K562 (cell line): ENCODE measurements at regions not wholly inside any gene's neighbourhood (a gene's known extent, or its start where the extent isn't known, plus 50 kb on each side); places are given as distances from the start of the nearest gene placed in this dataset.

Source experiments
- FIP1L1 ChIP-seq: fragments of 200-400 bp; formaldehyde crosslinking; IDR thresholded peaks from 2 replicates; pipeline ENCODE4 v1.6.1; 2018; ENCODE audit warnings: mild to moderate bottlenecking, low read depth, low read length; ENCODE audit not compliant: poor library complexity, severe bottlenecking
- FOSL1 ChIP-seq: fragments of 200-800 bp; sonication (Bioruptor generic); conservative IDR thresholded peaks from 2 replicates; pipeline ENCODE4 v1.6.1; 2016; ENCODE audit warnings: missing genetic modification characterization, missing compliant biosample characterization
- RBM14 ChIP-seq: fragments of 200-400 bp; formaldehyde crosslinking; IDR thresholded peaks from 2 replicates; pipeline ENCODE4 v1.6.1; 2018; ENCODE audit warnings: low read depth, mild to moderate bottlenecking, low read length, moderate library complexity, borderline replicate concordance; ENCODE audit not compliant: insufficient read depth
- RFX5 ChIP-seq: IDR thresholded peaks from 2 replicates; pipeline ENCODE4 v1.6.1; 2011; ENCODE audit warnings: low read depth, mild to moderate bottlenecking, improper control_type of control experiment, low read length
- ZFP36 ChIP-seq: fragments of 150-350 bp; IDR thresholded peaks from 2 replicates; pipeline ENCODE4 v1.6.1; 2018; ENCODE audit warnings: low read length, low read depth; ENCODE audit not compliant: partially characterized antibody
- TF ChIP-seq, protein P1 (sequence below), 3 experiments: fragments of 200-800 bp in 1 of 3; fragments of 250-450 bp in 1 of 3; fragments of 450-650 bp in 1 of 3; sonication (Bioruptor Pico) in 1 of 3; sonication (Bioruptor generic) in 1 of 3; formaldehyde crosslinking in 1 of 3; IDR thresholded peaks; 2 replicates each; pipeline versions ENCODE4 v1.6.1 to v1.8.0; 2016 to 2022; ENCODE audit warnings: mild to moderate bottlenecking in 2 of 3, missing genetic modification characterization in 2 of 3, missing compliant biosample characterization in 1 of 3, moderate library complexity in 1 of 3

DNA sequence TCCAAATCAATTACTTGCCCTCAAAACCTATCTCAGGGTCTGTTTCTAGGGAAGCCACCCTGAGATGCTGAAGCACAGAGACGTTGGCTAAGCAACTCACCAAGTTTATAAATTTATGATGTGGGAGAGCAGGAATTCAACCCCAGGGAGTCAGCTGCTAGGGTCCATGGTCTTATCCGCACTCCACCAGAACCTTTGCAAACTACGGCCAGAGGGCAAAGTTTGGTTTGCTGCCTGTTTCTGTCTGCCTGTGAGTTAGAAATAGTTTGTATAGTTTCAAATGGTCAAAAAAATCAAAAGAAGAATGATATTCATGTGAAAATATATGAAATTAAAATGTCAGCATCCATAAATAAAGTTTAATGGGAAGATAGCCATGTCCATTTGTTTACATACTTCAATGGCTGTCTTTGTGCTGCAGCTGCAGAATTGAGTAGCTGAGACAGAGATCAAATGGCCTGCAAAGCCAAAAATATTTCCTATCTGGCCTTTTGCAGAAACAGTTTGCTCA is 83.7 kb upstream of the ZFP64 start:
- TF ChIP-seq FOSL1 (tag) (no peak), RFX5 (no peak), RBM14 (no peak), FIP1L1 (no peak), ZFP36 (no peak)
- TF ChIP-seq, protein P1, sequence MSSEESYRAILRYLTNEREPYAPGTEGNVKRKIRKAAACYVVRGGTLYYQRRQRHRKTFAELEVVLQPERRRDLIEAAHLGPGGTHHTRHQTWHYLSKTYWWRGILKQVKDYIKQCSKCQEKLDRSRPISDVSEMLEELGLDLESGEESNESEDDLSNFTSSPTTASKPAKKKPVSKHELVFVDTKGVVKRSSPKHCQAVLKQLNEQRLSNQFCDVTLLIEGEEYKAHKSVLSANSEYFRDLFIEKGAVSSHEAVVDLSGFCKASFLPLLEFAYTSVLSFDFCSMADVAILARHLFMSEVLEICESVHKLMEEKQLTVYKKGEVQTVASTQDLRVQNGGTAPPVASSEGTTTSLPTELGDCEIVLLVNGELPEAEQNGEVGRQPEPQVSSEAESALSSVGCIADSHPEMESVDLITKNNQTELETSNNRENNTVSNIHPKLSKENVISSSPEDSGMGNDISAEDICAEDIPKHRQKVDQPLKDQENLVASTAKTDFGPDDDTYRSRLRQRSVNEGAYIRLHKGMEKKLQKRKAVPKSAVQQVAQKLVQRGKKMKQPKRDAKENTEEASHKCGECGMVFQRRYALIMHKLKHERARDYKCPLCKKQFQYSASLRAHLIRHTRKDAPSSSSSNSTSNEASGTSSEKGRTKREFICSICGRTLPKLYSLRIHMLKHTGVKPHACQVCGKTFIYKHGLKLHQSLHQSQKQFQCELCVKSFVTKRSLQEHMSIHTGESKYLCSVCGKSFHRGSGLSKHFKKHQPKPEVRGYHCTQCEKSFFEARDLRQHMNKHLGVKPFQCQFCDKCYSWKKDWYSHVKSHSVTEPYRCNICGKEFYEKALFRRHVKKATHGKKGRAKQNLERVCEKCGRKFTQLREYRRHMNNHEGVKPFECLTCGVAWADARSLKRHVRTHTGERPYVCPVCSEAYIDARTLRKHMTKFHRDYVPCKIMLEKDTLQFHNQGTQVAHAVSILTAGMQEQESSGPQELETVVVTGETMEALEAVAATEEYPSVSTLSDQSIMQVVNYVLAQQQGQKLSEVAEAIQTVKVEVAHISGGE (CRISPR knock-in tag; IDR thresholded peaks at IDR 0.05) = no peak
